ENCODE measurements at regions not wholly inside any gene's neighbourhood (a gene's known extent, or its start where the extent isn't known, plus 50 kb on each side); places are given as distances from the start of the nearest gene placed in this dataset.

GRCh38 chr18:73446502-73446901, 578.7 kb upstream of the NETO1 start:
- TF ChIP-seq CTCF (IDR thresholded peaks at IDR 0.05; ENCODE audit: extremely low read depth, missing control alignments): no peak
- no peak for DNase-seq (ENCODE audit: low spot score)

- no peak for TF ChIP-seq CTCF (IDR thresholded peaks at IDR 0.05; ENCODE audit: extremely low read depth, missing control alignments)
- no peak for DNase-seq (ENCODE audit: low spot score)
Measured at GRCh38 chr18:73431620-73432019, 563.8 kb upstream of the NETO1 start.

GRCh38 chr18:73421010-73421409, 553.2 kb upstream of the NETO1 start:
- no peak for DNase-seq (ENCODE audit: low spot score)

GRCh38 chr18:73419531-73419930, 551.7 kb upstream of the NETO1 start:
- DNase-seq (ENCODE audit: low spot score): no peak
- no peak for TF ChIP-seq CTCF (IDR thresholded peaks at IDR 0.05; ENCODE audit: extremely low read depth, missing control alignments)

More at GRCh38 chr18:73421010-73421409, 553.2 kb upstream of the NETO1 start:
- TF ChIP-seq CTCF (IDR thresholded peaks at IDR 0.05; ENCODE audit: extremely low read depth, missing control alignments): no peak

GRCh38 chr18:73414598-73414997, 546.8 kb upstream of the NETO1 start:
- no peak for DNase-seq (ENCODE audit: low spot score)
- TF ChIP-seq CTCF (IDR thresholded peaks at IDR 0.05; ENCODE audit: extremely low read depth, missing control alignments): no peak

- DNase-seq (ENCODE audit: low spot score): no peak
- TF ChIP-seq CTCF (IDR thresholded peaks at IDR 0.05; ENCODE audit: extremely low read depth, missing control alignments): no peak
Measured at GRCh38 chr18:73414069-73414468, 546.3 kb upstream of the NETO1 start.

GRCh38 chr18:73409242-73409641, 541.5 kb upstream of the NETO1 start:
- DNase-seq (ENCODE audit: low spot score): no peak
- TF ChIP-seq CTCF (IDR thresholded peaks at IDR 0.05; ENCODE audit: extremely low read depth, missing control alignments): no peak
